ENCODE measurements at regions not wholly inside any gene's neighbourhood (a gene's known extent, or its start where the extent isn't known, plus 50 kb on each side); places are given as distances from the start of the nearest gene placed in this dataset.

GRCh38 chr6:169905041-169905807 is 153.8 kb downstream of the ERMARD start:
- Histone ChIP-seq H3K9me2 (ENCODE audit: insufficient read depth) (no peaks in the 10 kb centered on the region), H3K4me3 (no peak overlapping the region), H2AFZ (no peak overlapping the region), H3K4me2 (no peak overlapping the region), H3K36me3 (ENCODE audit: insufficient read depth) (no peaks in the 10 kb centered on the region), H4K20me1 (replicated peaks; ENCODE audit: insufficient read depth) (no peaks in the 10 kb centered on the region), H3K4me1 (ENCODE audit: insufficient read depth) (no peaks in the 10 kb centered on the region), H3K27me3 (ENCODE audit: insufficient read depth) (no peaks in the 10 kb centered on the region), H3K27ac (ENCODE audit: low read depth) (no peak overlapping the region), H3K79me2 (replicated peaks; ENCODE audit: insufficient read depth) (no peaks in the 10 kb centered on the region), H3F3A (replicated peaks; ENCODE audit: low read depth) (no peaks in the 10 kb centered on the region)
- Mint-ChIP-seq H3K4me3 (no peak overlapping the region), H3K27ac (no peak overlapping the region), H3K9me3 (peaks cover 7% of the 10 kb centered on the region; the same call in 1 of the 3 replicates), H3K36me3 (ENCODE audit: low read depth) (no peaks in the 10 kb centered on the region), H3K4me1 (peaks cover 4% of the 10 kb centered on the region; the same call in 1 of the 3 replicates), H3K27me3 (ENCODE audit: insufficient read depth, low read depth, poor library complexity) (peaks cover 7% of the 10 kb centered on the region)
- no peak for ATAC-seq
- TF ChIP-seq REST (IDR thresholded peaks at IDR 0.05; ENCODE audit: unreplicated experiment) (no peak), EZH2 (IDR thresholded peaks at IDR 0.05; ENCODE audit: low read depth, unreplicated experiment) (no peak), STAT1 (IDR thresholded peaks at IDR 0.05; ENCODE audit: unreplicated experiment) (no peak), ZNF462 (CRISPR knock-in tag; IDR thresholded peaks at IDR 0.05) (no peak), ETS1 (IDR thresholded peaks at IDR 0.05) (no peak), ZNF114 (CRISPR knock-in tag; IDR thresholded peaks at IDR 0.05) (no peak), ZNF331 (CRISPR knock-in tag; IDR thresholded peaks at IDR 0.05; ENCODE audit: low read depth) (no peak), POLR2AphosphoS5 (IDR thresholded peaks at IDR 0.05; ENCODE audit: low read depth) (no peak), JUNB (IDR thresholded peaks at IDR 0.05; ENCODE audit: unreplicated experiment) (no peak), CREB1 (CRISPR knock-in tag; IDR thresholded peaks at IDR 0.05; ENCODE audit: low read depth) (no peak), NANOG (IDR thresholded peaks at IDR 0.05; ENCODE audit: borderline replicate concordance) (no peak), EZH2phosphoT487 (IDR thresholded peaks at IDR 0.05; ENCODE audit: unreplicated experiment) (no peak), CTCF (conservative IDR thresholded peaks at IDR 0.05; ENCODE audit: low read depth in 2 of 2) (no peak)
- no peak for DNase-seq (ENCODE audit: low spot score)

Measured in GM23338 (cell line).